Aorta (tissue), 5 donors: ENCODE measurements at regions not wholly inside any gene's neighbourhood (a gene's known extent, or its start where the extent isn't known, plus 50 kb on each side); places are given as distances from the start of the nearest gene placed in this dataset.

Source experiments
- ATAC-seq: fragments of 200-7000 bp; cut with Tn5 transposase; one replicate; pipeline ENCODE4 v1.9.1; 2022; ENCODE audit warnings: moderate library complexity; ENCODE audit not compliant: low FRiP score
- DNase-seq, 2 donors: peaks; one replicate each; pipeline ENCODE4 v3.0.0-alpha.2; 2020
- H3K27ac ChIP-seq, 2 donors: one replicate each; pipeline ENCODE4 v1.5.1; 2013; ENCODE audit warnings: low read length in 2 of 2, mild to moderate bottlenecking in 2 of 2, moderate library complexity in 2 of 2, control low read depth in 1 of 2, inconsistent platforms in 1 of 2, low read depth in 1 of 2
- H3K27me3 ChIP-seq, 2 donors: one replicate each; pipeline ENCODE4 v1.6.1; 2013; ENCODE audit warnings: control low read depth in 1 of 2, low read length in 1 of 2, mild to moderate bottlenecking in 1 of 2, moderate library complexity in 1 of 2; ENCODE audit not compliant: insufficient read depth in 2 of 2, control insufficient read depth in 1 of 2
- H3K36me3 ChIP-seq, 2 donors: one replicate each; pipeline ENCODE4 v1.6.1; 2013; ENCODE audit warnings: control low read depth in 1 of 2, low read length in 1 of 2, mild to moderate bottlenecking in 1 of 2; ENCODE audit not compliant: insufficient read depth in 2 of 2, control insufficient read depth in 1 of 2
- H3K4me1 ChIP-seq, 2 donors: one replicate each; pipeline ENCODE4 v1.6.1; 2013; ENCODE audit warnings: low read length in 2 of 2, control low read depth in 1 of 2, mild to moderate bottlenecking in 1 of 2, moderate library complexity in 1 of 2; ENCODE audit not compliant: insufficient read depth in 2 of 2, control insufficient read depth in 1 of 2
- H3K4me3 ChIP-seq, 2 donors: one replicate each; pipeline ENCODE4 v1.5.1; 2013; ENCODE audit warnings: low read length in 2 of 2, control low read depth in 1 of 2, mild to moderate bottlenecking in 1 of 2
- H3K9me3 ChIP-seq: one replicate; pipeline ENCODE4 v1.6.1; 2013; ENCODE audit warnings: mild to moderate bottlenecking, low read length; ENCODE audit not compliant: control insufficient read depth
- WGBS, 2 donors: extraction: QIAGEN DNeasy Blood & Tissue Kit; methylation state at CpG; one replicate each; pipeline ENCODE4 v1.1.7; 2013; 5-methylcytosine and 5-hydroxymethylcytosine counted together
- intact Hi-C, 2 donors: fragments of 100-400 bp; cut with DNase I; formaldehyde crosslinking; loops; one replicate each; pipeline versions ENCODE4 v1.14.2 to v1.15.0; 2022
- donor health status: healthy with polysubstance abuse.
- donor health status: Bipolar disorder and iron deficiency.
- donor health status: DM: no; HTN: no; CAD: no.
- donor health status: DM: no; HTN: no; CAD: no.
- donor health status: DM: yes; HTN: yes; CAD: no.

DNA sequence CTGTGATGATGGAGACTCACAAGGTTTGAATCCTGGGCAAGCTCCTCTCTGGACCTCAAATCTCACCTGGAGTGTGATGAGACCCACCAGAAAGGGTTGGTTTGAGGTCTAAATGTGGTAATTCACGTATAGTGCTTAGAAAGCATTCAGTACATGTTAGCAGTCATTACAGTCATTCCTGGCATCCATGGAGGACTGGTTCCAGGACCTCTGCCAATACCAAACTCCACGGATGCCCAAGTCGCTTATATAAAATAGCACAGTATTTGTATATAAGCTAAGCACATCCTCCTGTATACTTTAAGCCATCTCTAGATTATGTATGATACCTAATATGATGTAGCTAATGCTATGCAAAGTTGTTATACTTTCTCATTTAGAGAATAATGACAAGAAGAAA lies 67.6 kb upstream of the CYP2D6 start:
- H3K4me3 ChIP-seq: no peak overlapping the region
- intact Hi-C loops: no loop called here
- no peaks in the 10 kb centered on the region for H3K27me3 ChIP-seq
- DNase-seq (no peak), ATAC-seq (no peak)
- no peaks in the 10 kb centered on the region for H3K4me1 ChIP-seq
- no peaks in the 10 kb centered on the region for H3K9me3 ChIP-seq
- WGBS, 2 donors: 23 to 30% methylated on average over 3 of the region's 3 CpGs
- no peak overlapping the region for H3K27ac ChIP-seq
- no peaks in the 10 kb centered on the region for H3K36me3 ChIP-seq

DNA sequence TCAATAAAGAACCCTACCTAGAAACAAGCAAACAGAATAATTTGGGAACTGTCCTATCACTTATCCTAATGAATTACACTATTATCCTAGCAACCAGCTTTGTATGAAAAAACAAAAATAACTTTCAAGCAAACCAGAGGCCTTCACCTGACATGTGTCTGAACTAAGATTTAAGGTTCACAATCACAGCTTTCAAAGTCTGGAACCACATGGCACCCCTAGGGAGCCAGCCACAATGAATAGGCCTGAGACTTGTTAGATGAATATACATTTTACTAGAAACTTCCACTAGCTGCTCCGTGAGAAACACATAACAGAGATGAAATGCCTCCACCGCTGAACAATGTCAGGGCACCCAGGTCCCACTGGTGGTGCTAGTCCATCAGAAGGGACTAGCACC lies 65.8 kb upstream of the CYP2D6 start:
- intact Hi-C loops: no loop called here
- Histone ChIP-seq H3K27me3 (no peaks in the 10 kb centered on the region), H3K27ac (no peak overlapping the region), H3K4me3 (no peak overlapping the region), H3K9me3 (no peaks in the 10 kb centered on the region), H3K4me1 (no peaks in the 10 kb centered on the region), H3K36me3 (no peaks in the 10 kb centered on the region)
- 93 to 97% methylated on average over 2 of the region's 2 CpGs for WGBS, 2 donors
- ATAC-seq (no peak), DNase-seq (no peak)

DNA sequence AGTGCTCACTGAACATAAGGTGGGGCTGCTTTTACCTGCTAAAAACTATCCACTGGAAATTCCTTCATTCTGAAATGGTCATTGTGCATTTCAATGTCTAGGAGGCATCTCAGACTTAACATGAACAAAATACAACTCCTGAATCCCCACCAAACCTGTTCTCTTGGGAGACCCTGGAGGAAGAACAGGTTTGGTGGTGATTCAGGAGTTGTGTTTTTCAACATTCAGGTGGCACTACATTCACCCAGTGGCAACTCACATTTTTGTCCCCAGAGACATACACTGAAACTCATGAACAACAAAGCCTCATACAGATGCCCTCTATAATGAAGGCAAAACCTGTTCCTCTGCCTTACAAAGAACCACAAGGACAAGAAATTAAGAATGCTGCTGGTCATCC lies 64.3 kb upstream of the CYP2D6 start:
- Histone ChIP-seq H3K36me3 (no peaks in the 10 kb centered on the region), H3K4me3 (no peak overlapping the region), H3K4me1 (no peaks in the 10 kb centered on the region), H3K27me3 (no peaks in the 10 kb centered on the region), H3K9me3 (no peaks in the 10 kb centered on the region), H3K27ac (no peak overlapping the region)
- ATAC-seq: no peak
- intact Hi-C loops: no loop called here
- no peak for DNase-seq

DNA sequence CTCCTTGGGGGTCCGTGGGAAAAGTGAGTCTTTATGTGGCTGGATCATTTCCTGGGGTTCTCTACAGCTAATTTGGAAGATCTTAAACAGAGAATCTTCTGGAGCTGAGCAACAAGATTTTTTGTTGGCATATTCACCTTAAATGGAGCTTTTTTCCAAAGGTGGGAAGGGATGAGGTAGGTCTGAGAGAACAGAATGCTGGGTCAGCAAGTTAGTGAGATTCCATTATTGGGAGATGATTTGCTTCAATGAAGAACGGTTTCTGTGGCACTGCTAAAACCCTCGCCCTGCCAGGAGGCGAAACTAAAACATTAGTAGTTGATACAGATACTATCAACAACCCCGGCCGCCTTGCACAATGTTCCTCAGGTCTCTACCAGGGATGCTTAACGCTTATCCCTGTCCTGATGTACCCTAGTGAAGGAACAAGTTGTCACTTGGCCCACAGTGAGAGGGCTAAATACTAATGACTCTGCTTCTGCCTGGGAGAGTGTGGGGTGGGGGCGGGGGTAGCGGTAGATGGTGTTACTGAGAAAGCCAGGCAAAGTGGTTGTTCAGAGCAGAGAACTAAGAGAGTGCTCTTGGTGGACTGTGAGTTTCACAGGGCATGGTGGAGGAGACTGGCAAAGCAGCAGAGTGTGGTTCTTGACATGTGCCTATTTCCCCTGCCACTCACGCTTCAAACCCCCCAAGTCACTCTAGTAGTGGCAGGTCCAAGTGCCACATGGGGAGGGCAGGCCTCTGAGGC lies 63.7 kb upstream of the CYP2D6 start:
- 95 to 98% methylated on average over 10 of the region's 10 CpGs for WGBS, 2 donors
- intact Hi-C loops: no loop called here
- Histone ChIP-seq H3K9me3 (no peaks in the 10 kb centered on the region), H3K4me1 (no peaks in the 10 kb centered on the region), H3K27me3 (no peaks in the 10 kb centered on the region), H3K27ac (no peak overlapping the region), H3K36me3 (no peaks in the 10 kb centered on the region), H3K4me3 (no peak overlapping the region)
- ATAC-seq (no peak), DNase-seq (peak in 1 of 2 donors; percentile 51)

DNA sequence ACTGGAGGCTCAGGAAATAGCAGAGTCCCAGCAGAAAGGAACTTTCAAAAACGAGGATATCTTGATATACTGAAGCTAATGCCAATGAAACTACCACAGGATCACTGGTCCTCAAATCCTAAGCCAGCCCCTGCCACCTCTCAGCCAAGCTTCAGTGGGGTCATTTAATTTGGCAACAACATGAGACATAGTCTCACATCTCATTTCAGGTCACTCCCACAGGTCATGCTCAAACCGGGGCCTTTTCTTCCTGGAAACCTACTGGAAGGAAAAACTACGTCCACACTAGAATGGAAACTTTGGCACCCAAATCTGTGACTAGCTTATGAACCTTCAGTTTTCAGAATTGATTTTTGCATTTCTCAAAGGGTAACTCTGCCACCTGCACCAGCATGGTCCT lies 61.9 kb upstream of the CYP2D6 start:
- ATAC-seq (no peak), DNase-seq (no peak)
- Histone ChIP-seq H3K27ac (no peak overlapping the region), H3K4me3 (no peak overlapping the region), H3K9me3 (no peaks in the 10 kb centered on the region), H3K4me1 (no peaks in the 10 kb centered on the region), H3K36me3 (no peaks in the 10 kb centered on the region), H3K27me3 (no peaks in the 10 kb centered on the region)
- intact Hi-C loops: no loop called here
- 17 to 20% methylated on average over 3 of the region's 3 CpGs for WGBS, 2 donors

DNA sequence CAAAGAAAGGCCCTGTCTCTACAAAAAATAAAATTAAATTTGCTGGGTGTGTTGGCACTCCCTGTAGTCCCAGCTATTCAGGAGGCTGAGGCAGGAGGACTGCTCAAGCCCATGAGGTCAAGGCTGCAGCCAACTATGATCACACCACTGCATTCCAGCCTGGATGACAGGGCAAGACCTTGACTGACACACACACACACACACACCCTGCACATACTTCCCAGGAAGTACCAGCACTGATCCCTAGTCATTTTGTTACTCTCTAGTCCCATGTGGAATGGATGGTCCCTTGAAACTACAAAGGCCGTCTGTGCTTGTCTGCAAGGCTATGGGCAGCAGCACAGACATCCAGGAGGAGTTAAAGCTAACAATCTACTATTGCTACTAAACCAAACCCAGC lies 59.7 kb upstream of the CYP2D6 start:
- no peak for ATAC-seq
- H3K27ac ChIP-seq: no peak overlapping the region

DNA sequence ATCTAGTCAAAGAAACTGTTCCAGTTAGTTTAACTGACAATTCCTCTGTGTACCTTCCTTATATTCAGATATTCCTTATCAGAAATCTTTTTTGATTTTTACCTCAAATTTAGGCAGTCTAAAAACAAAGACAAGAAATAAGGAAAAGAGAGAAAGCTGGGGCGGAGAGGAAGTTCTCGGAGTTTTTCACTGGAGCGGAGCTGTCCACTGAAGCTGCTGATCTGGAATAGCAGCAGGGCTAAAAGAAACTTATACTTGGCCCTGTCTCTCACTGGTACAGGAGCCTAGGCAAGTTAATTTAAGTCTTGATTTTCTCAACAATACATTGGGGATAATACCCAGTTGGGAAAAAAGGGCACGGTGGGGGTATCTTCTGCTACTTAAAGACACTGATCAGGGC lies 59.2 kb upstream of the CYP2D6 start:
- Histone ChIP-seq H3K27me3 (no peaks in the 10 kb centered on the region), H3K9me3 (no peaks in the 10 kb centered on the region), H3K4me1 (no peaks in the 10 kb centered on the region), H3K27ac (no peak overlapping the region), H3K4me3 (no peak overlapping the region), H3K36me3 (no peaks in the 10 kb centered on the region)
- DNase-seq (no peak), ATAC-seq (no peak)
- WGBS, 2 donors: 91 to 94% methylated on average over 4 of the region's 4 CpGs
- intact Hi-C loops: no loop called here

More for the DNA sequence above, 59.7 kb upstream of the CYP2D6 start:
- WGBS, 2 donors: 96 to 100% methylated on average over 1 of the region's 1 CpG
- no peaks in the 10 kb centered on the region for H3K27me3 ChIP-seq
- intact Hi-C loops: no loop called here
- no peaks in the 10 kb centered on the region for H3K4me1 ChIP-seq
- H3K36me3 ChIP-seq: no peaks in the 10 kb centered on the region
- H3K9me3 ChIP-seq: no peaks in the 10 kb centered on the region
- H3K4me3 ChIP-seq: no peak overlapping the region
- no peak for DNase-seq

DNA sequence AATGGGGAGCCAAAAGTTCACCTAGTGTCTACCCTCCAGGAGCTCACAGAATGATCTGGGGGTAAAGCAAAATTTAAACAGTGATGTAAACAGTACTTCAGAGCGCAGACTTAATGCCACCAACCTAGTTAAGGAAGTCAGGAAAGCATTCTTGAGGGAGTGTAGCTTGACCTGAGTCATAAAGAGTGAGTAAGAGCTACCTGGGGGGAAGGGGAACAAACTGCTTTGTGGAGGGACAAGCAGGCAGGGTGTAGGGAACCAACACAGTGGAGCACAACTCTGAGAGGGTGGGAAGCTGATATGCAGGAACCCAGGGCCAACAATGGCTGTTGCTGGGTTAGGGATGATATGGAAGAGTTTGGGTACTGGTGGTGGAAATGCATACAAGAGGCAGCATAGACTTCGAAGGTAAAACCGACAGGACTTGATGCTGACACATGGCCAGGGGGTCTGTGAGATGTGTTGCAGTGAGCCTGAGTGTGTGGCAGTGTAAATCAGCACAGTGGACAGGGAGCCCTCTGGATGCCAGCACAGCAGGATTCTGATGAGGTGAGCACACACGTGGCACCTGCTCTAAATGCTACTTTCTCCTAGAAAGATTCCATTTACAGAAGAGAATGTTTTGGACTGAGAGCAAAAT lies 58.3 kb upstream of the CYP2D6 start:
- WGBS, 2 donors: 85% methylated on average over 4 of the region's 4 CpGs
- Histone ChIP-seq H3K4me3 (no peak overlapping the region), H3K9me3 (no peaks in the 10 kb centered on the region), H3K36me3 (no peaks in the 10 kb centered on the region), H3K27ac (no peak overlapping the region), H3K27me3 (no peaks in the 10 kb centered on the region), H3K4me1 (peaks cover 0 to 3% of the 10 kb centered on the region in 2 donors)
- DNase-seq: no peak
- ATAC-seq: no peak
- intact Hi-C loops: no loop called here

DNA sequence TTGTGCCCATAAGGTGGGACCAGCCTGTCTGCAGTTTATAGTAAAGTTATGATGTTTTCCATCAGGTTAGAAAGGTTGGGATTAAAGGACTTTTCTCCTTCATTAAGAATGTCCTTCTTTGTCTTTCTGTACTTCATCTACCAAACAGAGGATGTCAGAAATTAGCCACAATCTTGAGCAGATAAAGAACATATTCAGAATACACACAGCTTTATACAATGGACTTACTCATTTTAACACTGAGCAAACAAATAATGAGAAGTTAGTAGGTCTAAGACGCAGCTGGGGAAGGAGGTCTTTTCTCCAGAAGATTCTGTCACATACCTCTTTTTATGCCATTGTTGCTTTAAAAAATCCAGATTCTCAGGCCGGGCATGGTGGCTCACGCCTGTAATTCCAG lies 57.0 kb upstream of the CYP2D6 start:
- no peak for ATAC-seq
- intact Hi-C loops: no loop called here
- no peaks in the 10 kb centered on the region for H3K27me3 ChIP-seq
- H3K4me3 ChIP-seq: no peak overlapping the region
- peaks cover 0 to 3% of the 10 kb centered on the region in 2 donors for H3K4me1 ChIP-seq
- no peak for DNase-seq
- WGBS, 2 donors: 95 to 100% methylated on average over 3 of the region's 3 CpGs
- H3K9me3 ChIP-seq: no peaks in the 10 kb centered on the region
- no peak overlapping the region for H3K27ac ChIP-seq
- H3K36me3 ChIP-seq: no peaks in the 10 kb centered on the region
